Heart right ventricle (tissue), 16 donors: ENCODE measurements at regions not wholly inside any gene's neighbourhood (a gene's known extent, or its start where the extent isn't known, plus 50 kb on each side); places are given as distances from the start of the nearest gene placed in this dataset.
A peak's percentile ranks its signal among the peaks of the same experiment; 100 is the strongest.

Experiments
- ATAC-seq, 8 donors: fragments of 200-7000 bp; cut with Tn5 transposase; one replicate each; pipeline ENCODE4 v1.9.1; 2020; ENCODE audit warnings: mild to moderate bottlenecking in 8 of 8, moderate library complexity in 8 of 8, moderate number of reproducible peaks in 1 of 8
- DNase-seq, 2 donors: peaks; one replicate each; pipeline ENCODE4 v3.0.0-alpha.2; 2020
- H3K27ac ChIP-seq, 10 donors: fragments of 200-600 bp; sonication (generic) in 2 of 10; one replicate each; pipeline versions ENCODE4 v1.5.0 to v1.8.0; 2020 to 2022; ENCODE audit warnings: mild to moderate bottlenecking in 3 of 10
- H3K27me3 ChIP-seq, 7 donors: fragments of 200-600 bp; one replicate each; pipeline ENCODE4 v1.8.0; 2021 to 2022; ENCODE audit warnings: mild to moderate bottlenecking in 2 of 7
- H3K36me3 ChIP-seq, 9 donors: fragments of 200-600 bp; sonication (generic) in 1 of 9; one replicate each; pipeline versions ENCODE4 v1.5.0 to v1.8.0; 2020 to 2022; ENCODE audit warnings: mild to moderate bottlenecking in 2 of 9
- H3K4me1 ChIP-seq, 9 donors: fragments of 200-600 bp; sonication (generic) in 1 of 9; one replicate each; pipeline versions ENCODE4 v1.5.0 to v1.8.0; 2020 to 2022; ENCODE audit warnings: mild to moderate bottlenecking in 4 of 9
- H3K4me3 ChIP-seq, 10 donors: fragments of 200-600 bp; sonication (generic) in 2 of 10; one replicate each; pipeline versions ENCODE4 v1.5.0 to v1.8.0; 2020 to 2022; ENCODE audit warnings: mild to moderate bottlenecking in 7 of 10, moderate library complexity in 2 of 10
- H3K9me3 ChIP-seq, 11 donors: fragments of 200-600 bp in 10 of 11; sonication (generic) in 2 of 11; one replicate each; pipeline versions ENCODE4 v1.5.0 to v1.8.0; 2013 to 2022; ENCODE audit warnings: mild to moderate bottlenecking in 2 of 11, control low read depth in 1 of 11, moderate library complexity in 1 of 11
- WGBS, 2 donors: extraction: QIAGEN DNeasy Blood & Tissue Kit; methylation state at CpG; one replicate each; pipeline ENCODE4 v1.1.7; 2013; ENCODE audit warnings: inconsistent platforms in 1 of 2; 5-methylcytosine and 5-hydroxymethylcytosine counted together
- intact Hi-C, 10 donors: fragments of 100-400 bp; cut with DNase I; formaldehyde crosslinking; loops; one replicate each; pipeline versions ENCODE4 v1.11.1 to v1.14.2; 2022
- TF ChIP-seq, protein P1 (sequence below), 9 donors: fragments of 200-600 bp; sonication (generic) in 2 of 9; IDR thresholded peaks; one replicate each; pipeline versions ENCODE4 v1.5.0 to v1.8.0; 2021 to 2022; ENCODE audit warnings: antibody characterized with exemption in 9 of 9, mild to moderate bottlenecking in 5 of 9, moderate library complexity in 1 of 9
- donor health status: Arrhythmogenic right ventricular cardiomyopathy.
- donor health status: ischemic (EF 13 %, LVEDD 7.1; RV severe dilation, severe dysfunction).
- donor health status: healthy with polysubstance abuse.
- donor health status: DM: no; HTN: yes; CAD: no.
- donor health status: DM: no; HTN: no; CAD: no.
- donor health status: ischemic (EF 25% LVEDD 6.9; RV normal size, moderate dysfunction).
- donor health status: ischemic (EF 25% LVEDD 5.7; RV mildly dilated, moderate dysfunction).
- donor health status: healthy.
- donor health status: DM: yes; HTN: yes; CAD: no.
- donor health status: Ischemic cardiomyopathy.
- donor health status: ischemic (EF 35%, LVEDD 5.7; RV mildly dilated, moderate dysfunction).
- donor health status: nonischemic (EF 11% LVEDD 7.7; RV severe dilation, severe dysfunction).
- donor health status: DM: yes; HTN: yes; CAD: no.
- donor health status: PGD.
- donor health status: ischemic (EF 29% LVEDD 5.4; RV normal size, mild dysfunction).
- donor health status: nonischemic (EF 23%, LVEDD 6.1; RV moderate dilation, normal function).

DNA sequence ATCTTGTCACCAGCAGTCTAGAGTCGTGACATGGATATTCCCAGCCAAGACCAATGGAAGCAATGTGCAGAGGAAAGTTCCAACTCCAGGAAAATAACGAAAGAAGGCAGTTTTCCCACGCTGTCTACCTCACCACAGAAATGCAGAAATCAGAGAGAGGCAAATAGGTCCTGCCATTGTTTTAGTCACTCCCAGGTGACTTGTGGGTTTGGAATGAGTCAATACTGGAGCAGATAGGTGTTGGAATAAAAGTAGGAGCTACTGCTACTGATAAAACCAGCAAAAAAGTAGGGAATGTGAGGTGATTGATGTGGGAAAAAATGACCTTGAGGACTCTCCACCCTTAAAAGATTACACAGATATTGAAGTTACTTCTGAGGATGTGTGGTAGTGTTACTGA lies 72.8 kb upstream of the RAI2 start:
- TF ChIP-seq, protein P1, sequence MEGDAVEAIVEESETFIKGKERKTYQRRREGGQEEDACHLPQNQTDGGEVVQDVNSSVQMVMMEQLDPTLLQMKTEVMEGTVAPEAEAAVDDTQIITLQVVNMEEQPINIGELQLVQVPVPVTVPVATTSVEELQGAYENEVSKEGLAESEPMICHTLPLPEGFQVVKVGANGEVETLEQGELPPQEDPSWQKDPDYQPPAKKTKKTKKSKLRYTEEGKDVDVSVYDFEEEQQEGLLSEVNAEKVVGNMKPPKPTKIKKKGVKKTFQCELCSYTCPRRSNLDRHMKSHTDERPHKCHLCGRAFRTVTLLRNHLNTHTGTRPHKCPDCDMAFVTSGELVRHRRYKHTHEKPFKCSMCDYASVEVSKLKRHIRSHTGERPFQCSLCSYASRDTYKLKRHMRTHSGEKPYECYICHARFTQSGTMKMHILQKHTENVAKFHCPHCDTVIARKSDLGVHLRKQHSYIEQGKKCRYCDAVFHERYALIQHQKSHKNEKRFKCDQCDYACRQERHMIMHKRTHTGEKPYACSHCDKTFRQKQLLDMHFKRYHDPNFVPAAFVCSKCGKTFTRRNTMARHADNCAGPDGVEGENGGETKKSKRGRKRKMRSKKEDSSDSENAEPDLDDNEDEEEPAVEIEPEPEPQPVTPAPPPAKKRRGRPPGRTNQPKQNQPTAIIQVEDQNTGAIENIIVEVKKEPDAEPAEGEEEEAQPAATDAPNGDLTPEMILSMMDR (IDR thresholded peaks at IDR 0.05): no peak
- H3K27me3 ChIP-seq: peaks cover 0 to 24% (median 0%) of the 10 kb centered on the region in 7 donors
- DNase-seq (no peak), ATAC-seq (no peak)
- H3K36me3 ChIP-seq: no peaks in the 10 kb centered on the region
- no peaks in the 10 kb centered on the region for H3K9me3 ChIP-seq
- intact Hi-C loops: loop anchor here in 1 of 10 donors (10.0 kb wide), 1 partner anchor 281 kb away; no protein-coding TSS in a partner anchor
- WGBS, 2 donors: 69% methylated on average over 3 of the region's 3 CpGs
- no peak overlapping the region for H3K27ac ChIP-seq
- H3K4me3 ChIP-seq: no peak overlapping the region
- H3K4me1 ChIP-seq: no peaks in the 10 kb centered on the region

DNA sequence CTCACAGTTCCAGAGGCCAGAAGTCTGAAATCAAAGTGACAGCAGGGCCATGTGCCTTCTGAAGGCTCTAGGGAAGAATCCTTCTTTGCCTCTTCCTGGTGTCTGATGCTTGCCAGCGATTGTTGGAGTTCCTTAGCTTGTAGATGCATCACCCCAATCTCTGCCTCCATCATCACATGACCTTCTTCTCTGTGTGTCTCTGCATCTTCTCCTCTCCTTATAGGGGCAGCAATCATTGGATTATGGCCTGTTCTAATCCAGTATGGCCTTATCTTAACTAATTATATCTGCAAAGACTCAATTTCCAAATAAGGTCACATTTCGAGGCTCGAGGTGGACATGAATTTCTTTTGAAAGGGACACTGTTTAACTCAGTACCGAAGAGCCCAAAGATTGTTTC lies 71.7 kb upstream of the RAI2 start:
- Histone ChIP-seq H3K4me1 (no peaks in the 10 kb centered on the region), H3K27ac (no peak overlapping the region), H3K27me3 (peaks cover 0 to 24% (median 0%) of the 10 kb centered on the region in 7 donors), H3K4me3 (no peak overlapping the region), H3K9me3 (no peaks in the 10 kb centered on the region), H3K36me3 (no peaks in the 10 kb centered on the region)
- DNase-seq (no peak), ATAC-seq (no peak)
- intact Hi-C loops: loop anchor here in 1 of 10 donors (10.0 kb wide), 1 partner anchor 282 kb away; no protein-coding TSS in a partner anchor
- TF ChIP-seq, protein P1 (IDR thresholded peaks at IDR 0.05): no peak
- WGBS, 2 donors: 77 to 81% methylated on average over 4 of the region's 4 CpGs

DNA sequence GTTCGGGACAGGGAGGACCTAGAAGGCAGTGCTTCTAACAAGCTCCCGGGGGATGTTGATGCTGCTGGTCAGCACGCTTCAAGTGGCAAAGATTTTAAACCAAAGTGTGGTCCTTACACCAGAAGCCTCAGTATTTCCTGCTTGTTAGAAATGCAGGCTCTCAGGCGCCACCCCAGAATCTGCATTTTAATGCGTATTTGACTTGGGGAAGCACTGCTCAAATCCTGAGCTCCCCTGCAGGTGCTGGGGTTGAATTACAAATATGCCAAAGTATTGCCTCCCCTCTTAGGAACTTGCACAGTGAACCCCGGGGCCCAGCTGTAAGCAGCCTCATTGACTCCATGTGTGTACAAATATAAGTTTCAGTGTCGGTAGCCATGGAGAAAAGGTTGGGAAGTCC lies 70.8 kb upstream of the RAI2 start:
- no peaks in the 10 kb centered on the region for H3K4me1 ChIP-seq
- intact Hi-C loops: loop anchor here in 1 of 10 donors (10.0 kb wide), 1 partner anchor 283 kb away; no protein-coding TSS in a partner anchor
- H3K36me3 ChIP-seq: no peaks in the 10 kb centered on the region
- WGBS, 2 donors: 69 to 83% methylated on average over 7 of the region's 7 CpGs
- H3K27ac ChIP-seq: no peak overlapping the region
- peaks cover 0 to 14% (median 0%) of the 10 kb centered on the region in 7 donors for H3K27me3 ChIP-seq
- ATAC-seq (no peak), DNase-seq (no peak)
- no peaks in the 10 kb centered on the region for H3K9me3 ChIP-seq
- TF ChIP-seq, protein P1 (IDR thresholded peaks at IDR 0.05): no peak
- no peak overlapping the region for H3K4me3 ChIP-seq

DNA sequence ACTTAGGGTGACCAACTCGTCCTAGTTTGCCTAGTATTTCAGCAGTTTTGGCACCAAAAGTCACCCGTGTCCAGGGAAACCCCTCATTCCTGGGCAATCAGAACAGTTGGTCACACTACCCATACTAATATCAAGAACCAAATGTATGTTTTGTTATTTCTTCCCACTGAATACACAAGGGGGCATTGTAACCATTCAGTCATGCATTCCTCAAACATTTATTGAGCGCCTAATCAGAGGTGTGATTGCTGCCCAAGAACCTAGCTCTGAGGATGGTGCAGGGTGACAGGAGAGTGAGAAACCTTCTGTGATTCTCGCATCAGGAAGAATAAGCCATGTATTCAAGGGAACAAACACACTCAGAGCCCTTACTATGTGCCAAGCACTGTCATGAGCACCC lies 69.8 kb upstream of the RAI2 start:
- ATAC-seq (no peak), DNase-seq (no peak)
- Histone ChIP-seq H3K36me3 (no peaks in the 10 kb centered on the region), H3K4me3 (no peak overlapping the region), H3K27me3 (peaks cover 0 to 10% (median 0%) of the 10 kb centered on the region in 7 donors), H3K4me1 (no peaks in the 10 kb centered on the region), H3K9me3 (no peaks in the 10 kb centered on the region), H3K27ac (no peak overlapping the region)
- TF ChIP-seq, protein P1 (IDR thresholded peaks at IDR 0.05): peak in 2 of 9 donors; percentile 7 to 18
- WGBS, 2 donors: 57 to 72% methylated on average over 4 of the region's 4 CpGs
- intact Hi-C loops: loop anchor here in 1 of 10 donors (10.0 kb wide), 1 partner anchor 284 kb away; no protein-coding TSS in a partner anchor
